ENCODE measurements at regions not wholly inside any gene's neighbourhood (a gene's known extent, or its start where the extent isn't known, plus 50 kb on each side); places are given as distances from the start of the nearest gene placed in this dataset.
"Not testable (repeated sequence)": the region's sequence is repeated elsewhere in the genome, so short reads cannot be mapped to it uniquely, and the experiment has no call there.

DNA sequence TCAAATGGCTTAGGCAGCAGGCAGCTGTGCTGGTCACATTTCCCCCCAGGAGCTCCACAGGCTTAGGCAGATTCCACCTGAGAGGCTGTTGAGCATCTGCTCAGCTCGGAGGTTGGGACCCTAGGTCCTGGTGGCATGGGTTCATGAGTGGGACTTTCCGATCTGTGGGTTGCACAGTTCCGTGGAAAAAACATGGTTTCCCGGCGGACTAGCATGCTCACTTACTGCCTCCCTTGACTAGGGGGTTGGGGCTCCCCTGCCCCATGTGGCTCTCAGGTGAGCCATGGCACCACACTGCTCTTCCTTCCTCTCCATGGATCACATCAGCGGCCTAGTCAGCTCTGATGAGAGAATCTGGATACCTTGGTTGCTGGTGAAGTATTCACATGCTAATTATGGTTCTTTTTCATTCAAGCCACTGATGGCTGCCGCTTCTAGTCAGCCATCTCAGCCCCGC is 685.1 kb downstream of the METTL15 start:
- no peak for DNase-seq (ENCODE audit: low read depth)
- TF ChIP-seq, protein P1, sequence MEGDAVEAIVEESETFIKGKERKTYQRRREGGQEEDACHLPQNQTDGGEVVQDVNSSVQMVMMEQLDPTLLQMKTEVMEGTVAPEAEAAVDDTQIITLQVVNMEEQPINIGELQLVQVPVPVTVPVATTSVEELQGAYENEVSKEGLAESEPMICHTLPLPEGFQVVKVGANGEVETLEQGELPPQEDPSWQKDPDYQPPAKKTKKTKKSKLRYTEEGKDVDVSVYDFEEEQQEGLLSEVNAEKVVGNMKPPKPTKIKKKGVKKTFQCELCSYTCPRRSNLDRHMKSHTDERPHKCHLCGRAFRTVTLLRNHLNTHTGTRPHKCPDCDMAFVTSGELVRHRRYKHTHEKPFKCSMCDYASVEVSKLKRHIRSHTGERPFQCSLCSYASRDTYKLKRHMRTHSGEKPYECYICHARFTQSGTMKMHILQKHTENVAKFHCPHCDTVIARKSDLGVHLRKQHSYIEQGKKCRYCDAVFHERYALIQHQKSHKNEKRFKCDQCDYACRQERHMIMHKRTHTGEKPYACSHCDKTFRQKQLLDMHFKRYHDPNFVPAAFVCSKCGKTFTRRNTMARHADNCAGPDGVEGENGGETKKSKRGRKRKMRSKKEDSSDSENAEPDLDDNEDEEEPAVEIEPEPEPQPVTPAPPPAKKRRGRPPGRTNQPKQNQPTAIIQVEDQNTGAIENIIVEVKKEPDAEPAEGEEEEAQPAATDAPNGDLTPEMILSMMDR (conservative IDR thresholded peaks at IDR 0.05; ENCODE audit: low read depth, low read length), result no peak
- H3K4me3 ChIP-seq (ENCODE audit: low read length), result no peak overlapping the region

DNA sequence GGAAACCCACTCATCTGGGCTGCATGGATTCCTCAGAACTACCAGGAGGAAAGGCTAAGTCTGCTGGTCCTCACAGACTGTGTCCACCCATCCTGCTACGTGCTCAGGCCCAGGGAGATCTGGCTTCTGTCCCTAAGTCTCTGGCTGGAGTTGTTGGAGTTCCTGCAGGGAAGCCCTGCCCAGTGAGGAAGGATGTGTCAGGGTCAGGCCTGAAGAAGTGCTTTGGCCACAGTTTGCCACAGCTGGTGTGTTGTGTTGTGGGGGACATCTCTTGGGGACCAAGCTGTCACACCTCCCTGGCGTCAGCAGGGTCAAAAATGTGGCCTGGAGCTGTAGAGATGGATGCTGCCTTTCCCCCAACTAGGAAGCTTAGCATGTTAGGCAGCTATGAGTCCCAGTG is 684.7 kb downstream of the METTL15 start:
- DNase-seq (ENCODE audit: low read depth), result no peak
- no peak overlapping the region for H3K4me3 ChIP-seq (ENCODE audit: low read length)
- TF ChIP-seq, protein P1 (conservative IDR thresholded peaks at IDR 0.05; ENCODE audit: low read depth, low read length), result no peak

DNA sequence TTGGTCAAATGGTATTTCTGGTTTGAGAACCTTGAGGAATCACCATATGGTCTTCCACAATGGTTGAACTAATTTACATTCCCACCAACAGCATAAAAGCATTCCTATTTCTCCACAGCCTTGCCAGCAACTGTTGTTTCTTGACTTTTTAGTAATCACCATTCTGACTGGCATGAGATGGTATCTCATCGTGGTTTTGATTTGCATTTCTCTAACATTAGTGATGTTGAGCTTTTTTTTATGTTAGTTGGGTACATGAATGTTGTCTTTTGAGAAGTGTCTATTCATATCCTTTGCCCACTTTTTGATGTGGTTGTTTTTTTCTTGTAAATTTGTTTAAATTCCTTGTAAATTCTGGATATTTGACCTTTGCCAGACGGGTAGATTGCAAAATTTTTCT is 679.7 kb downstream of the METTL15 start:
- DNase-seq (ENCODE audit: low read depth); H3K4me3 ChIP-seq (ENCODE audit: low read length): not testable (repeated sequence)

DNA sequence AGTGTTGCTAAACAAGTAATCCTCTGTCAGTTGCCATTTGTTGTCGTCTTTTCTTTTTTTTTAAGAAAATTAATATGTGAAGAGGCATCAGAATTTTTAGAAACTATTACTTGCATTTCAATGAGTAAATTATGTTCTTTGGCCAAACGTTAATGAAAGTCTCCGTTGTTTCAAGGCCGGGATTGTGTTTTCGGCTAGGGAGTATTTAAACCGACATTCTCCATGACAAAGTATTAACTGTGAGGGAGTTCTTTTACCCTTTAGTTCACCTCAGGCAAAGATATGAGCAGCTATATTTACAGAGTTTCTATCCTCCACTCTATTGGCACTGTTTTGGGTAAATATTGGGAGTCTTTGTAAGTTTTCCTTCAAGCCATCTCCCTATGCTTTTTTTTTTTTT is 668.9 kb downstream of the METTL15 start:
- H3K4me3 ChIP-seq (ENCODE audit: low read length), result no peak overlapping the region
- TF ChIP-seq, protein P1 (conservative IDR thresholded peaks at IDR 0.05; ENCODE audit: low read depth, low read length), result no peak
- DNase-seq (ENCODE audit: low read depth), result no peak

DNA sequence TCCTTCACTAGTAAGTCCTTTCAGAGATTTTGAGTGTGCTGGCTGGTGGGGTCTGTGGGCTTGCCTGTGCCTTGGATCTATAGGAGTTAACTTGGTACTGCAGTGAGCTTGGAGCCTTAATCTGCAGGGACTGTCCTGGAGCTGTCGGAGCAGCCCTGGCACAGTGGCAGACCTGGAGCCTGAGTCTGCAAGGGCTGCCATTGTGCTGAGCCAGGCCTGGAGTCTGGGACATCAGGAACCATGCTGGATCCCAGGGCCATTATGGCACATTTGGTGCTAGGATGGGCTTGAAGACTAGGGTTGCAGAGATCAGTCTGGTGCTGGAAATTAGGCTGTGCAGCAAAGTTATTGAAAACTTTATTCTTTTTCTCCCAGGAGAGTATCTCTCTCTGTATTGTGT is 665.4 kb downstream of the METTL15 start:
- TF ChIP-seq, protein P1 (conservative IDR thresholded peaks at IDR 0.05; ENCODE audit: low read depth, low read length), result no peak
- DNase-seq (ENCODE audit: low read depth), result no peak
- no peak overlapping the region for H3K4me3 ChIP-seq (ENCODE audit: low read length)

DNA sequence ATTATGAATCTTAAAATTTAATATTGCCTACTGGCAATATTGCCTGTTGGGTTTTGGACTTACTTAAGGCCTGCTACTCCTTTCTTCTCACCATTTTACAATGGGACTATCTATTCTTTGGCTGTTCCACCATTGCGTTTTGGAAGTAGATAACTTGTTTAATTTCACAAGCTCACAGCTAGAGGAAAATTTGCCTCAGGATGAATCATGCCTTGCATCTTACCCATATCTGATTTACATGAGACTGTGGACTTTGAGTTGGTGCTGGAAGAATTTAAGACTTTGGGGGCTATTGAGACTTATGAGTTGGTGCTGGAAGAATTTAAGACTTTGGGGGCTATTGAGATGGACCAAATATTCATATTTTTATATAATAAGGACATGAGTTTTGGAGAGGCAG is 662.6 kb downstream of the METTL15 start:
- TF ChIP-seq, protein P1 (conservative IDR thresholded peaks at IDR 0.05; ENCODE audit: low read depth, low read length), result no peak
- no peak overlapping the region for H3K4me3 ChIP-seq (ENCODE audit: low read length)
- no peak for DNase-seq (ENCODE audit: low read depth)

DNA sequence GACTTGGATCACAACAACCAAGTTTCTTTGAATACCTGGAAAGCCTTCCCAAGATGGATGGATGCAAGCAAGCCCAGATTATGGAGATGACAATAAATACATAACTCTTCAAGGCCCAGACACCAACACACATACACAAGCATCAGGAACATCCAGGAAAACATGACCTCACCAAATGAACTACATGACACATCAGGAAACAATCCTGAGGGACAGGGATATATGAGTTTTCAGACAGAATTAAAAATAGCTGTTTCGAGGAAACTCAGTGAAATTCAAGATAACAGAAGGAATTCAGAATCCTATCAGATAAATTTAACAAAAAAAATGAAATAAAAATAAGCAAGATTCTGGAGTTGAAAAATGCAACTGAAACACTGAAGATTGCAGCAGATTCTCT is 659.4 kb downstream of the METTL15 start:
- H3K4me3 ChIP-seq (ENCODE audit: low read length), result no peak overlapping the region
- TF ChIP-seq, protein P1 (conservative IDR thresholded peaks at IDR 0.05; ENCODE audit: low read depth, low read length), result no peak
- no peak for DNase-seq (ENCODE audit: low read depth)

DNA sequence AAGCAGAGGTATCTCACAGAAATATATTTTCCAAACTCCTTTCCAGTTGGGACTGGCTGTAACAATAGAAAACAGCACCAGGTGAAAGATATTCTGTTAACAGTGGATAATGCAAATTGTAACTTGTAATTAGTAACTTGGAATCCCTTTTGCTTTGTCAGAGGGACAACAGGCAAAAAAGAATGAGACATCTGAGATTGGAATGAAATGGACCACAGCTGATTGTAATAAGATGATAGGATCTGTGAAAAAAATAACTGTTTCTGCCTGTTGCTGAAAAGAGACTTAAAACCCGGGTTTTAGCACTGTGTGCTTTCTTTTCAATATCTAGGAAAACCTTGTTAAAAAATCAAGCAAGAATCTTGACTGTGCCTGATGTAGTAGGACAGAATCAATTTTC is 655.7 kb downstream of the METTL15 start:
- no peak for DNase-seq (ENCODE audit: low read depth)
- no peak overlapping the region for H3K4me3 ChIP-seq (ENCODE audit: low read length)
- TF ChIP-seq, protein P1 (conservative IDR thresholded peaks at IDR 0.05; ENCODE audit: low read depth, low read length), result no peak
